ENCODE measurements at regions not wholly inside any gene's neighbourhood (a gene's known extent, or its start where the extent isn't known, plus 50 kb on each side); places are given as distances from the start of the nearest gene placed in this dataset.

DNA sequence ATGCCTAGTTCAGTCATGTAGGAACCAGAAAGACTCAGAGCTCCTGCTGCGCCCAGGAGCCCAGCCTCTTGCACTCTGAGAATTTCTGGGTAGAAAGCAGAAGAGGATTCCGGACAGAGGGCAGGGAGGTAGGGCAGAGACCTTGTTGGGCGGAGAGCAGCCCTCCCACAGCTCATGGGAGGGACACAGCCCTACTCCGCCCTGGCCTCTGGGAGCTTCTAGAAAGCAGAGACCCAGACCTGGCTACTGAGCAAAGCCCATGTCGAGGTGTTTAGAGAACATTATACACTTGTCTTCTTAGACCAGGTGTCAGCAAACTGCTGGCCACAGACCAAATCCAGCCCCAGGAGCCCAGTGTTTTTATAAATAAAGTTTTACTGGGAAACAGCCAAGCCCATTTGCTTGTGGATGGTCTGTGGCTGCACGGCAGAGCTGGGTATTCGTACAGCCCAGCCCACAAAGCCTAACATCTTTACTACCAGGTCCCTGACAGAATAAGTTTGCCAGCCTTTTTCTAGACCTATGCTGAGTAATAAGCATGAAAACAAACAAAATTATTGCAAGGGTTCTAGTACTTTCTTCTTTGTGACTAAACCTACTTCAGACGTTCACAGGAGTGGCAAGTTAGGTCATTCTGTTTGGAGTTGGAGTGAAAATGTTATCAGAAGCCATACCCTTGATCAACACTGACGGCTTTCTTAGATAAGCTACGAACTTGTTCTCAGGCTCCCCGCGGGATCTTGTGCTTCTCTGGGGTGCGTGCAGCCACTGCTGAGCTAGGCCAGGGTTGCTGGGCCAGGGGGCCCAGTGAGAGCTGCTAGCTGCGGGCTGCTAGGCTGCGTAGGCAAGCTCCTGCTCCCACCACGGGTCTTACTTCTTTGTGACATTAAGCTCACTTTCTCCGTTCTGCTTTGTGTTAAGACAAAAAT lies 235.1 kb upstream of the FOXQ1 start:
- TF ChIP-seq, protein P1, sequence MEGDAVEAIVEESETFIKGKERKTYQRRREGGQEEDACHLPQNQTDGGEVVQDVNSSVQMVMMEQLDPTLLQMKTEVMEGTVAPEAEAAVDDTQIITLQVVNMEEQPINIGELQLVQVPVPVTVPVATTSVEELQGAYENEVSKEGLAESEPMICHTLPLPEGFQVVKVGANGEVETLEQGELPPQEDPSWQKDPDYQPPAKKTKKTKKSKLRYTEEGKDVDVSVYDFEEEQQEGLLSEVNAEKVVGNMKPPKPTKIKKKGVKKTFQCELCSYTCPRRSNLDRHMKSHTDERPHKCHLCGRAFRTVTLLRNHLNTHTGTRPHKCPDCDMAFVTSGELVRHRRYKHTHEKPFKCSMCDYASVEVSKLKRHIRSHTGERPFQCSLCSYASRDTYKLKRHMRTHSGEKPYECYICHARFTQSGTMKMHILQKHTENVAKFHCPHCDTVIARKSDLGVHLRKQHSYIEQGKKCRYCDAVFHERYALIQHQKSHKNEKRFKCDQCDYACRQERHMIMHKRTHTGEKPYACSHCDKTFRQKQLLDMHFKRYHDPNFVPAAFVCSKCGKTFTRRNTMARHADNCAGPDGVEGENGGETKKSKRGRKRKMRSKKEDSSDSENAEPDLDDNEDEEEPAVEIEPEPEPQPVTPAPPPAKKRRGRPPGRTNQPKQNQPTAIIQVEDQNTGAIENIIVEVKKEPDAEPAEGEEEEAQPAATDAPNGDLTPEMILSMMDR (IDR thresholded peaks at IDR 0.05; ENCODE audit: poor library complexity): no peak
- TF ChIP-seq EZH2phosphoT487 (IDR thresholded peaks at IDR 0.05; ENCODE audit: low read depth, severe bottlenecking, unreplicated experiment): no peak

All from hepatocyte (in vitro differentiated cells).